ENCODE measurements at regions not wholly inside any gene's neighbourhood (a gene's known extent, or its start where the extent isn't known, plus 50 kb on each side); places are given as distances from the start of the nearest gene placed in this dataset.

DNA sequence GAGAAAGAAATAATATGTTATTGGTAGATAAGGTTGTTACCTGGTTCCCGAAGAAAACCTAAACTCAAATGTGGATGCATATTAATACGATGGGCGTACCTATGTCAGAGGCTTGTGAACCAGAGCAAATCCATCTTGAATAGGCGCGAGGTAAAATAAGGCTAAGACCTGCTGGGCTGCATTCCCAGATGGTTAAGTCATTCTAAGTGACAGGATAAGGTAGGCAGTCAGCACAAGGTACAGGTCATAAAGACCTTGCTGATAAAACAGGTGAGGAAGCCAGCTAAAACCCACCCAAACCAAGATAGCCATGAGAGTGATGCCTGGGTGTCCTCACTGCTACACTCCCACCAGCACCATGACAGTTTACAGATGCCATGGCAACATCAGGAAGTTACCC is 1400.1 kb downstream of the CDH8 start:
- TF ChIP-seq, protein P1, sequence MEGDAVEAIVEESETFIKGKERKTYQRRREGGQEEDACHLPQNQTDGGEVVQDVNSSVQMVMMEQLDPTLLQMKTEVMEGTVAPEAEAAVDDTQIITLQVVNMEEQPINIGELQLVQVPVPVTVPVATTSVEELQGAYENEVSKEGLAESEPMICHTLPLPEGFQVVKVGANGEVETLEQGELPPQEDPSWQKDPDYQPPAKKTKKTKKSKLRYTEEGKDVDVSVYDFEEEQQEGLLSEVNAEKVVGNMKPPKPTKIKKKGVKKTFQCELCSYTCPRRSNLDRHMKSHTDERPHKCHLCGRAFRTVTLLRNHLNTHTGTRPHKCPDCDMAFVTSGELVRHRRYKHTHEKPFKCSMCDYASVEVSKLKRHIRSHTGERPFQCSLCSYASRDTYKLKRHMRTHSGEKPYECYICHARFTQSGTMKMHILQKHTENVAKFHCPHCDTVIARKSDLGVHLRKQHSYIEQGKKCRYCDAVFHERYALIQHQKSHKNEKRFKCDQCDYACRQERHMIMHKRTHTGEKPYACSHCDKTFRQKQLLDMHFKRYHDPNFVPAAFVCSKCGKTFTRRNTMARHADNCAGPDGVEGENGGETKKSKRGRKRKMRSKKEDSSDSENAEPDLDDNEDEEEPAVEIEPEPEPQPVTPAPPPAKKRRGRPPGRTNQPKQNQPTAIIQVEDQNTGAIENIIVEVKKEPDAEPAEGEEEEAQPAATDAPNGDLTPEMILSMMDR (IDR thresholded peaks at IDR 0.05) = no peak
- TF ChIP-seq POLR2A (IDR thresholded peaks at IDR 0.05) = no peak

Measured in uterus (tissue), 2 donors.